GM19438 (cell line): ENCODE measurements at regions not wholly inside any gene's neighbourhood (a gene's known extent, or its start where the extent isn't known, plus 50 kb on each side); places are given as distances from the start of the nearest gene placed in this dataset.

Experiments
- ATAC-seq: cut with Tn5 transposase; IDR thresholded peaks from one replicate; pipeline ENCODE4 v1.9.1; 2021; ENCODE audit warnings: low read depth; ENCODE audit not compliant: unreplicated experiment

- no peak for ATAC-seq
These were observed 51.9 kb upstream of the USP47 start for GRCh38 chr11:11789735-11790369.

- ATAC-seq: no peak
These were observed 53.6 kb upstream of the USP47 start for GRCh38 chr11:11788063-11788710.

- ATAC-seq: peak; percentile 67
These were observed 54.3 kb upstream of the USP47 start for GRCh38 chr11:11787305-11788062.

- no peak for ATAC-seq
These were observed 55.0 kb upstream of the USP47 start for GRCh38 chr11:11786771-11787170.

GRCh38 chr11:11786234-11786633 is 55.5 kb upstream of the USP47 start:
- ATAC-seq: no peak

GRCh38 chr11:11782532-11783110 is 59.2 kb upstream of the USP47 start:
- ATAC-seq: no peak

- ATAC-seq: no peak
These were observed 60.9 kb upstream of the USP47 start for GRCh38 chr11:11780858-11781257.

GRCh38 chr11:11779975-11780374 is 61.8 kb upstream of the USP47 start:
- ATAC-seq: no peak

- ATAC-seq: no peak
These were observed 63.9 kb upstream of the USP47 start for GRCh38 chr11:11777897-11778296.

GRCh38 chr11:11776714-11777113 is 65.1 kb upstream of the USP47 start:
- ATAC-seq: no peak

GRCh38 chr11:11774928-11775327 is 66.8 kb upstream of the USP47 start:
- no peak for ATAC-seq

- no peak for ATAC-seq
These were observed 68.8 kb upstream of the USP47 start for GRCh38 chr11:11772865-11773515.

GRCh38 chr11:11770921-11771486 is 70.8 kb upstream of the USP47 start:
- ATAC-seq: no peak

- no peak for ATAC-seq
These were observed 71.5 kb upstream of the USP47 start for GRCh38 chr11:11770296-11770695.

- ATAC-seq: no peak
These were observed 72.0 kb upstream of the USP47 start for GRCh38 chr11:11769782-11770181.

- no peak for ATAC-seq
These were observed 72.4 kb upstream of the USP47 start for GRCh38 chr11:11769362-11769761.

GRCh38 chr11:11764423-11764803 is 77.4 kb upstream of the USP47 start:
- ATAC-seq: no peak

- ATAC-seq: no peak
These were observed 77.9 kb upstream of the USP47 start for GRCh38 chr11:11763796-11764422.

- ATAC-seq: no peak
These were observed 80.9 kb upstream of the USP47 start for GRCh38 chr11:11760838-11761237.

- no peak for ATAC-seq
These were observed 83.1 kb upstream of the USP47 start for GRCh38 chr11:11758603-11759196.
